Esophagus squamous epithelium (tissue), 4 donors: ENCODE measurements at regions not wholly inside any gene's neighbourhood (a gene's known extent, or its start where the extent isn't known, plus 50 kb on each side); places are given as distances from the start of the nearest gene placed in this dataset.

Experiments
- POLR2A ChIP-seq, 4 donors: fragments of 450-650 bp; IDR thresholded peaks; one replicate each; pipeline ENCODE4 v1.6.1; 2017; ENCODE audit warnings: antibody characterized with exemption in 4 of 4, mild to moderate bottlenecking in 4 of 4, moderate library complexity in 3 of 4
- TF ChIP-seq, protein P1 (sequence below), 6 experiments: fragments of 450-650 bp in 4 of 6; fragments of 200-600 bp in 2 of 6; sonication (generic) in 2 of 6; IDR thresholded peaks; one replicate each; pipeline ENCODE4 v1.5.1; 2016 to 2019; ENCODE audit warnings: antibody characterized with exemption in 6 of 6, mild to moderate bottlenecking in 4 of 6, moderate library complexity in 4 of 6

DNA sequence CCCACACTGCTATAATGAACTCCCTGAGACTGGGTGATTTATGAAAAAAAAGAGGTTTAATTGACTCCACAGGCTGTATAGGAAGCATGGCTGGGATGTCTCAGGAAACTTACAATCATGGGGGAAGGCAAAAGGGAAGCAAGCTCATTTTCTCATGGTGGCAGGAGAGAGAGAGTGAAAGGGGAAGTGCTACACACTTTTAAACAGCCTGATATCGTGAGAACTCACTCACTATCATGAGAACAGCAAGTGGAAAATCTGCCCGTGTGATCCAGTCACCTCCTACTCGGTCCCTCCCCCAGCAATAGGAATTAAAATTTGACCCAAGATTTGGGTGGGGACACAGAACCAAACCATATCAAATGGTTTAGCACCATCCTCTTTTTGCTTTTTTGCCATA, 116.6 kb upstream of the CEP162 start:
- TF ChIP-seq, protein P1, sequence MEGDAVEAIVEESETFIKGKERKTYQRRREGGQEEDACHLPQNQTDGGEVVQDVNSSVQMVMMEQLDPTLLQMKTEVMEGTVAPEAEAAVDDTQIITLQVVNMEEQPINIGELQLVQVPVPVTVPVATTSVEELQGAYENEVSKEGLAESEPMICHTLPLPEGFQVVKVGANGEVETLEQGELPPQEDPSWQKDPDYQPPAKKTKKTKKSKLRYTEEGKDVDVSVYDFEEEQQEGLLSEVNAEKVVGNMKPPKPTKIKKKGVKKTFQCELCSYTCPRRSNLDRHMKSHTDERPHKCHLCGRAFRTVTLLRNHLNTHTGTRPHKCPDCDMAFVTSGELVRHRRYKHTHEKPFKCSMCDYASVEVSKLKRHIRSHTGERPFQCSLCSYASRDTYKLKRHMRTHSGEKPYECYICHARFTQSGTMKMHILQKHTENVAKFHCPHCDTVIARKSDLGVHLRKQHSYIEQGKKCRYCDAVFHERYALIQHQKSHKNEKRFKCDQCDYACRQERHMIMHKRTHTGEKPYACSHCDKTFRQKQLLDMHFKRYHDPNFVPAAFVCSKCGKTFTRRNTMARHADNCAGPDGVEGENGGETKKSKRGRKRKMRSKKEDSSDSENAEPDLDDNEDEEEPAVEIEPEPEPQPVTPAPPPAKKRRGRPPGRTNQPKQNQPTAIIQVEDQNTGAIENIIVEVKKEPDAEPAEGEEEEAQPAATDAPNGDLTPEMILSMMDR (IDR thresholded peaks at IDR 0.05): no peak
- no peak for TF ChIP-seq POLR2A (IDR thresholded peaks at IDR 0.05)
